ENCODE measurements at regions not wholly inside any gene's neighbourhood (a gene's known extent, or its start where the extent isn't known, plus 50 kb on each side); places are given as distances from the start of the nearest gene placed in this dataset.

GRCh38 chr15:91528801-91529200 lies 324.7 kb upstream of the SLCO3A1 start:
- CTCF ChIA-PET: no interaction called here
- ATAC-seq (no peak), DNase-seq (ENCODE audit: low read depth, low spot score) (no peak)
- Histone ChIP-seq H4K20me1 (ENCODE audit: insufficient read depth) (no peaks in the 10 kb centered on the region), H3K9me2 (ENCODE audit: insufficient read depth) (no peaks in the 10 kb centered on the region), H3K4me2 (ENCODE audit: low read length) (no peak overlapping the region), H3K79me2 (ENCODE audit: insufficient read depth, low read length) (no peaks in the 10 kb centered on the region), H3K4me3 (replicated peaks in 1 of 2; ENCODE audit: low read depth in 1 of 2, low read length in 2 of 2) (no peak overlapping the region), H3K9ac (ENCODE audit: low read length) (no peak overlapping the region), H2AFZ (ENCODE audit: low read depth, low read length, poor library complexity, severe bottlenecking) (no peak overlapping the region), H3K4me1 (ENCODE audit: control insufficient read depth in 1 of 2, insufficient read depth in 2 of 2, low read length in 2 of 2) (no peaks in the 10 kb centered on the region), H3K27me3 (ENCODE audit: insufficient read depth, low read length) (peaks cover 5% of the 10 kb centered on the region; the same call in 1 of the 2 replicates), H3K27ac (ENCODE audit: low read depth, low read length) (no peak overlapping the region), H3K9me3 (ENCODE audit: control insufficient read depth in 1 of 2, insufficient read depth in 1 of 2, low read depth in 1 of 2, low read length in 2 of 2) (no peaks in the 10 kb centered on the region), H3K36me3 (ENCODE audit: control insufficient read depth in 1 of 2, insufficient read depth in 2 of 2, low read length in 2 of 2) (no peaks in the 10 kb centered on the region)
- intact Hi-C loops (cut with micrococcal nuclease): no loop called here
- POLR2A ChIA-PET: no interaction called here
- no peak for TF ChIP-seq CTCF (IDR thresholded peaks at IDR 0.05 in 2 of 3, conservative IDR thresholded peaks at IDR 0.05 in 1 of 3; ENCODE audit: borderline replicate concordance in 1 of 3, insufficient read depth in 1 of 3, low read depth in 2 of 3, low read length in 2 of 3)
- no peak for TF ChIP-seq SRF (IDR thresholded peaks at IDR 0.05; ENCODE audit: low read depth)
- no peak for TF ChIP-seq JUND (IDR thresholded peaks at IDR 0.05)
- no peak for TF ChIP-seq MAX (IDR thresholded peaks at IDR 0.05)
- TF ChIP-seq SIN3A (IDR thresholded peaks at IDR 0.05; ENCODE audit: low read depth): no peak
- TF ChIP-seq ZNF274 (IDR thresholded peaks at IDR 0.05; ENCODE audit: low read depth, low read length): no peak
- no peak for TF ChIP-seq FOSL1 (IDR thresholded peaks at IDR 0.05; ENCODE audit: low read depth)
- TF ChIP-seq ATF3 (IDR thresholded peaks at IDR 0.05): no peak
- no peak for TF ChIP-seq TCF7L2 (IDR thresholded peaks at IDR 0.05; ENCODE audit: borderline replicate concordance, extremely low read depth, insufficient read depth, insufficient read length)
- TF ChIP-seq RAD21 (IDR thresholded peaks at IDR 0.05; ENCODE audit: low read depth): no peak
- TF ChIP-seq POLR2AphosphoS5 (IDR thresholded peaks at IDR 0.05; ENCODE audit: low read depth, low read length): no peak
- TF ChIP-seq ZBTB33 (IDR thresholded peaks at IDR 0.05; ENCODE audit: extremely low read depth, insufficient replicate concordance, low read length): no peak
- TF ChIP-seq POLR2A (IDR thresholded peaks at IDR 0.05; ENCODE audit: borderline replicate concordance, extremely low read depth, insufficient read depth, insufficient read length): no peak
- no peak for TF ChIP-seq YY1 (IDR thresholded peaks at IDR 0.05; ENCODE audit: extremely low read depth, insufficient replicate concordance, low read depth, low read length)
- TF ChIP-seq EZH2 (IDR thresholded peaks at IDR 0.05): no peak
- TF ChIP-seq REST (IDR thresholded peaks at IDR 0.05; ENCODE audit: low read depth): no peak
- TF ChIP-seq ELF1 (IDR thresholded peaks at IDR 0.05; ENCODE audit: borderline replicate concordance, low read depth): no peak
- no peak for TF ChIP-seq CBX3 (IDR thresholded peaks at IDR 0.05; ENCODE audit: low read depth)
- TF ChIP-seq ZFX (IDR thresholded peaks at IDR 0.05): no peak
- TF ChIP-seq EGR1 (IDR thresholded peaks at IDR 0.05; ENCODE audit: low read depth): no peak
- no TSS peak for BruUV-seq (replicated peaks)
- RAD21 ChIA-PET (ENCODE audit: low non-redundant PET in 1 of 2, low total read pairs in 2 of 2, uncharacterized antibody in 2 of 2, unreplicated experiment in 2 of 2): no interaction called here

All from HCT116 (cell line).